ENCODE measurements at regions not wholly inside any gene's neighbourhood (a gene's known extent, or its start where the extent isn't known, plus 50 kb on each side); places are given as distances from the start of the nearest gene placed in this dataset.

- no peak for TF ChIP-seq CTCF (IDR thresholded peaks at IDR 0.05)
- TF ChIP-seq POLR2A (IDR thresholded peaks at IDR 0.05), result no peak
These were observed 99.1 kb upstream of the IGLL5 start for GRCh38 chr22:22788460-22789037.

Data from adrenal gland (tissue), 5 donors.